Parathyroid adenoma (tissue), 2 donors: ENCODE measurements at regions not wholly inside any gene's neighbourhood (a gene's known extent, or its start where the extent isn't known, plus 50 kb on each side); places are given as distances from the start of the nearest gene placed in this dataset.
"Not testable (repeated sequence)": the region's sequence is repeated elsewhere in the genome, so short reads cannot be mapped to it uniquely, and the experiment has no call there.

ENCODE experiments used
- H2AFZ ChIP-seq: fragments of 300-600 bp; sonication (generic); one replicate; pipeline ENCODE4 v1.7.0; 2017; ENCODE audit warnings: antibody characterized with exemption, mild to moderate bottlenecking
- H3K27ac ChIP-seq: fragments of 300-600 bp; sonication (generic); one replicate; pipeline ENCODE4 v1.7.0; 2017
- H3K27me3 ChIP-seq: fragments of 300-600 bp; sonication (generic); one replicate; pipeline ENCODE4 v1.7.0; 2017; ENCODE audit warnings: low read length; ENCODE audit not compliant: control insufficient read depth, insufficient read depth
- H3K36me3 ChIP-seq: fragments of 300-600 bp; sonication (generic); one replicate; pipeline ENCODE4 v1.7.0; 2017; ENCODE audit warnings: low read length; ENCODE audit not compliant: control insufficient read depth, insufficient read depth
- H3K4me1 ChIP-seq: fragments of 300-600 bp; sonication (generic); one replicate; pipeline ENCODE4 v1.7.0; 2017; ENCODE audit warnings: control low read depth
- H3K4me2 ChIP-seq: fragments of 300-600 bp; sonication (generic); one replicate; pipeline ENCODE4 v1.7.0; 2017; ENCODE audit warnings: low read length
- H3K4me3 ChIP-seq: fragments of 300-600 bp; sonication (generic); one replicate; pipeline ENCODE4 v1.7.0; 2017; ENCODE audit warnings: low read depth, low read length
- H3K79me2 ChIP-seq: fragments of 300-600 bp; sonication (generic); one replicate; pipeline ENCODE4 v1.7.0; 2017; ENCODE audit warnings: control low read depth
- H3K9ac ChIP-seq: fragments of 300-600 bp; sonication (generic); one replicate; pipeline ENCODE4 v1.7.0; 2017; ENCODE audit warnings: mild to moderate bottlenecking
- H3K9me3 ChIP-seq: fragments of 300-600 bp; sonication (generic); one replicate; pipeline ENCODE4 v1.7.0; 2017; ENCODE audit warnings: low read length; ENCODE audit not compliant: control insufficient read depth
- CTCF ChIP-seq: fragments of 300-600 bp; sonication (generic); IDR thresholded peaks from one replicate; pipeline ENCODE4 v1.7.0; 2017; ENCODE audit warnings: antibody characterized with exemption, mild to moderate bottlenecking
- donor health status: primary hyperparathyroidism.

- Histone ChIP-seq H3K4me1 (no peaks in the 10 kb centered on the region), H3K9ac (no peak overlapping the region), H3K79me2 (no peaks in the 10 kb centered on the region), H3K27me3 (no peaks in the 10 kb centered on the region), H2AFZ (no peak overlapping the region), H3K27ac (no peak overlapping the region), H3K36me3 (no peaks in the 10 kb centered on the region), H3K4me2 (no peak overlapping the region), H3K9me3 (no peaks in the 10 kb centered on the region), H3K4me3 (no peak overlapping the region)
- TF ChIP-seq CTCF: no peak
Observed at GRCh38 chr3:189014526-189014925, 157.2 kb upstream of the TPRG1 start.

- not testable (repeated sequence) for H3K9ac ChIP-seq, H3K4me3 ChIP-seq, H2AFZ ChIP-seq, H3K79me2 ChIP-seq, H3K27me3 ChIP-seq, H3K4me1 ChIP-seq, H3K27ac ChIP-seq, H3K9me3 ChIP-seq, H3K36me3 ChIP-seq, H3K4me2 ChIP-seq
Observed at GRCh38 chr3:189022576-189023466, 148.9 kb upstream of the TPRG1 start.

DNA sequence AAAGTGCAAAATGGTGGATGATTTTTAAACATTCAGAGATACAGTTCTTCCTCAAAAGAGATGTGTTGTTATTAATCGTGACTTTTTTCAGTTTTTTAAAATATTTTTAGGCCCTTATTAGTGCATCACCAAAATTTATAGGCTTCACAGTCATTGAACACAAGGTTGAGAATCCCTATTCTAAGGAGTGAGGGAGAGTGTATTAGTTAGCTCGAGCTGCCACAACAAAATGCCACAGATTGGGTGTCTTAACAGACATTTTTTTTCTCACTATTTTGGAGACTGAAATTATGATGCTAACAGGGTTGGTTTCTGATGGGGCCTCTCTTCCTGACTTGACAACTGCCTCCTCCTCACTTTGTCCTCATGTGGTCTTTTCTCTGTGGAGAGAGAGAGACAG, 145.9 kb upstream of the TPRG1 start:
- Histone ChIP-seq H2AFZ (no peak overlapping the region), H3K36me3 (no peaks in the 10 kb centered on the region), H3K9ac (no peak overlapping the region), H3K4me2 (no peak overlapping the region), H3K79me2 (no peaks in the 10 kb centered on the region), H3K4me1 (no peaks in the 10 kb centered on the region), H3K9me3 (no peaks in the 10 kb centered on the region), H3K27me3 (no peaks in the 10 kb centered on the region), H3K27ac (no peak overlapping the region), H3K4me3 (no peak overlapping the region)
- TF ChIP-seq CTCF: no peak

GRCh38 chr3:189027626-189028155, 144.1 kb upstream of the TPRG1 start:
- TF ChIP-seq CTCF: no peak
- Histone ChIP-seq H3K36me3 (no peaks in the 10 kb centered on the region), H3K9ac (no peak overlapping the region)

DNA sequence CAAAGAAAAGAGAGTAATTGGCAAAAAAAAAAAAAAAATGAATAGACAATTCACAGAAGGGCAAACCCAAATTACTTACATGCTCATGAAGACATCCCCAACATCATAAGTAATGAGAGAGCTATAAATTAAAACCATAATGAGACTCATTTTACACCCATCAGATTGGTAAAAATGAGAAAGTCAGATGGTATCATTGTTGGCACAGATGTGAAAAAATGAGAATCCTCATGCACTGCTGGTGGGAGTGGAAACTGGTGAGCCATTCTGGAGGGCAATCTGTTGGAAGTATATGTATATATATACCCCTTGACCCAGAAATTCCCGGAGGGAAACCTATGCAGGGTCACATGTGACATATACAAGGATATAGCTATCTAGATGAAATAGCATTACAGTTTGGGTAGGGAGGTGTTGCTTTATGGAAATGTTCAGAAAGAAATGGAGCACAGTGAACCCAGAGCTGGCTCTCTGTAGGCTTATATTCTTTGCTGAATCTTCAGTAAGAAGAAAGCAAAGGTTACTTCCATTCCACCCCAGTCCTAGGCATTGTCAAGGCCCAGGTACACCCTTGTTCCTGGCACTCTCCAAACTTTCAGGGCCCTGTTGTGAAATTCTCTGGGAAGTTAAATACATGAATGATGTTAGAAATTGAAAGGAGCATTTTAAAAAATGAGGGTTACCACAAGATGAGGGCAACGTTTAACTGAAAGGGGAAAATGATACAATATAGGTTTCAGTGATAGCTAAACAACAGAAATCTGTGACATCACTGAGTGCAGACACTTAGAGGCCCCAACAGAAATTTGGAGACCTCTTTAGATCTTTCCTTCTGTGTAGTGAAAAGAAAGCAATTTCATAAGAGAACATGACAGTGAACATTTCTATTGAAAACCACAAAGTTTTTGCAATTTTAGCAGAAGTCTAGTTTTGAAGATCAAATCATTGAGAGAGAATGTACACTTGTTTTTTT, 132.7 kb upstream of the TPRG1 start:
- H3K79me2 ChIP-seq: no peaks in the 10 kb centered on the region
- H3K27ac ChIP-seq: no peak overlapping the region
- no peaks in the 10 kb centered on the region for H3K9me3 ChIP-seq
- H2AFZ ChIP-seq: no peak overlapping the region
- no peak for TF ChIP-seq CTCF
- no peak overlapping the region for H3K4me2 ChIP-seq
- no peak overlapping the region for H3K9ac ChIP-seq
- H3K27me3 ChIP-seq: no peaks in the 10 kb centered on the region
- H3K4me1 ChIP-seq: no peaks in the 10 kb centered on the region
- no peaks in the 10 kb centered on the region for H3K36me3 ChIP-seq
- no peak overlapping the region for H3K4me3 ChIP-seq

More at GRCh38 chr3:189027626-189028155, 144.1 kb upstream of the TPRG1 start:
- H3K27ac ChIP-seq: no peak overlapping the region
- H2AFZ ChIP-seq: no peak overlapping the region
- H3K4me2 ChIP-seq: no peak overlapping the region
- H3K27me3 ChIP-seq: no peaks in the 10 kb centered on the region
- no peaks in the 10 kb centered on the region for H3K79me2 ChIP-seq
- H3K9me3 ChIP-seq: no peaks in the 10 kb centered on the region
- no peaks in the 10 kb centered on the region for H3K4me1 ChIP-seq
- H3K4me3 ChIP-seq: no peak overlapping the region
